Ishikawa (cell line): ENCODE measurements at regions not wholly inside any gene's neighbourhood (a gene's known extent, or its start where the extent isn't known, plus 50 kb on each side); places are given as distances from the start of the nearest gene placed in this dataset.

ENCODE experiments used
- CEBPB ChIP-seq: IDR thresholded peaks from 2 replicates; pipeline ENCODE4 v1.6.1; 2012
- CREB1 ChIP-seq: IDR thresholded peaks from 2 replicates; pipeline ENCODE4 v1.6.1; 2012; ENCODE audit warnings: low read depth
- EGR1 ChIP-seq: IDR thresholded peaks from 2 replicates; pipeline ENCODE4 v1.6.1; 2012
- EP300 ChIP-seq: IDR thresholded peaks from 2 replicates; pipeline ENCODE4 v1.6.1; 2012; ENCODE audit warnings: borderline replicate concordance
- FOXM1 ChIP-seq: IDR thresholded peaks from 2 replicates; pipeline ENCODE4 v1.6.1; 2012; ENCODE audit warnings: low read depth, borderline replicate concordance
- NFIC ChIP-seq: IDR thresholded peaks from 2 replicates; pipeline ENCODE4 v1.6.1; 2012
- RAD21 ChIP-seq: IDR thresholded peaks from 2 replicates; pipeline ENCODE4 v1.6.1; 2012; ENCODE audit warnings: low read depth
- REST ChIP-seq: IDR thresholded peaks from 2 replicates; pipeline ENCODE4 v1.6.1; 2012; ENCODE audit warnings: low read depth, mild to moderate bottlenecking
- TAF1 ChIP-seq: IDR thresholded peaks from 2 replicates; pipeline ENCODE4 v1.6.1; 2012; ENCODE audit warnings: low read depth, mild to moderate bottlenecking
- TCF12 ChIP-seq: IDR thresholded peaks from 2 replicates; pipeline ENCODE4 v1.6.1; 2012; ENCODE audit warnings: low read depth
- TEAD4 ChIP-seq: IDR thresholded peaks from 2 replicates; pipeline ENCODE4 v1.6.1; 2012
- YY1 ChIP-seq: IDR thresholded peaks from 2 replicates; pipeline ENCODE4 v1.6.1; 2012; ENCODE audit warnings: low read depth
- ZBTB7A ChIP-seq: IDR thresholded peaks from 2 replicates; pipeline ENCODE4 v1.6.1; 2012; ENCODE audit warnings: low read depth
- TF ChIP-seq, protein P1 (sequence below): IDR thresholded peaks from 2 replicates; pipeline ENCODE4 v1.6.1; 2012
- TF ChIP-seq, protein P2 (sequence below): IDR thresholded peaks from 2 replicates; pipeline ENCODE4 v1.6.1; 2012

DNA sequence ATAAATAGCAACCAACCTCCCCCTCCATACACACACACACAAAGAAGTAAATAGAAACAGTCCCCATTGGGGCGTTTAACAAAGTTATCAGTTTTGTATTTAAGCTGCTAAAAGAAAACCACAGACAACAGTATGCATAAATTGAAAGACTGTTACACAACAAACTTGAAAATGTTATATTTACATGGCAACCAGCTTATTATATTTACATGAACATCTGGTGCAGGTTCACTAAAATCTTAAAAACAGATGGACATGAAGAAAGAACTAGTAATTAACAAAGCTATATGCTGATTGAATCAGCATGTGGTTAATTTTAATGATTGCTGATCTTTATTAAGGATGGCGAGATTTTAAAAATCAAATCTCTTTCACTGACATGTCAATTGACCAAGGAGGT lies 384.7 kb downstream of the LRRIQ3 start:
- no peak for TF ChIP-seq EP300
- TF ChIP-seq CREB1, result no peak
- TF ChIP-seq CEBPB, result no peak
- no peak for TF ChIP-seq TAF1
- TF ChIP-seq EGR1, result no peak
- no peak for TF ChIP-seq YY1

DNA sequence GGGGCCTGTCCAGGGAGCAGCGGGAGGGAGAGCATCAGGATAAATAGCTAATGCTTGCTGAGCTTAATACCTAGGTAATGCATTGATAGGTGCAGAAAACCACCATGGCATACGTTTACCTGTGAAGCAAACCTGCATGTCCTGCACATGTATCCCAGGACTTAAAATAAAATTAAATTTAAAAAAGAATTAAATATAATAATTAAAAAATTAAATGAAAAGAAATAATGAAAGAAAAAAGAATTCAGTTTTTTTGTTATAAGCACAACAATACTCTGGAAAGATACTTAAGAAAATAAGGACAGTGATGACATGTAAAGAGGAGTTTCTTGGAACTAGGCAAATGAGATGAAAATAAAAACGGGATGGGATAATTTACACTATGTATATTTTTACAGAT lies 386.2 kb downstream of the LRRIQ3 start:
- TF ChIP-seq FOXM1 (no peak), YY1 (no peak), ZBTB7A (no peak), TCF12 (no peak), EGR1 (no peak), TEAD4 (no peak), NFIC (no peak), EP300 (no peak), TAF1 (no peak), CEBPB (no peak), REST (no peak)
- TF ChIP-seq, protein P1, sequence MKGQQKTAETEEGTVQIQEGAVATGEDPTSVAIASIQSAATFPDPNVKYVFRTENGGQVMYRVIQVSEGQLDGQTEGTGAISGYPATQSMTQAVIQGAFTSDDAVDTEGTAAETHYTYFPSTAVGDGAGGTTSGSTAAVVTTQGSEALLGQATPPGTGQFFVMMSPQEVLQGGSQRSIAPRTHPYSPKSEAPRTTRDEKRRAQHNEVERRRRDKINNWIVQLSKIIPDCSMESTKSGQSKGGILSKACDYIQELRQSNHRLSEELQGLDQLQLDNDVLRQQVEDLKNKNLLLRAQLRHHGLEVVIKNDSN, result no peak
- TF ChIP-seq, protein P2, sequence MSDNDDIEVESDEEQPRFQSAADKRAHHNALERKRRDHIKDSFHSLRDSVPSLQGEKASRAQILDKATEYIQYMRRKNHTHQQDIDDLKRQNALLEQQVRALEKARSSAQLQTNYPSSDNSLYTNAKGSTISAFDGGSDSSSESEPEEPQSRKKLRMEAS, result no peak

GRCh38 chr1:73804935-73805334 lies 393.0 kb downstream of the LRRIQ3 start:
- TF ChIP-seq CREB1 (no peak), TAF1 (no peak), ZBTB7A (no peak), NFIC (no peak), EGR1 (no peak), YY1 (no peak), TEAD4 (no peak), RAD21 (no peak), EP300 (no peak), TCF12 (no peak), REST (no peak)
- TF ChIP-seq, protein P2, result no peak
- TF ChIP-seq, protein P1, result no peak

DNA sequence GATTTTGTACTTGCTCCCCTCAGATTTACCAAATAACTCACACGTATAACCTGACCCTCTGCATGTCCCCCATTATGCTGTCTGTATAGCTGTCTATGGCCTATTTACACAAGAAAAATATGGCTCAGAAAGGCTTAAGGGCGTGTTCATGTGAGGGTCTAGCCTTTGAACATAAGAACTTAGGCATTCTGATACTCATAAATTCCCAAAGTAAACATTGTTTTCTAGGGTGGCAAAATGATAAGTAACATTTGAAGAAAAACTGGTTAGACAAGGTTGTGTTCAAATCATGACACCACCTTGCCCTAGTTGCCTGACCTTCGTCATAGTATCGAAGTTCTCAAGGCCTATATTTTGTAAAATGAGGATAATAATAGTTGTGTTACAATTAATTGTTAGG lies 394.6 kb downstream of the LRRIQ3 start:
- no peak for TF ChIP-seq TEAD4
- TF ChIP-seq RAD21, result no peak
- TF ChIP-seq CEBPB, result no peak
- no peak for TF ChIP-seq CREB1
- no peak for TF ChIP-seq NFIC
- TF ChIP-seq, protein P1, result no peak
- no peak for TF ChIP-seq ZBTB7A
- no peak for TF ChIP-seq TAF1
- no peak for TF ChIP-seq EP300
- no peak for TF ChIP-seq EGR1
- TF ChIP-seq, protein P2, result no peak
- no peak for TF ChIP-seq FOXM1
- TF ChIP-seq REST, result no peak
- TF ChIP-seq TCF12, result no peak
- no peak for TF ChIP-seq YY1
